ENCODE measurements at regions not wholly inside any gene's neighbourhood (a gene's known extent, or its start where the extent isn't known, plus 50 kb on each side); places are given as distances from the start of the nearest gene placed in this dataset.

- no peak for TF ChIP-seq EZH2 (IDR thresholded peaks at IDR 0.05)
- no peak for TF ChIP-seq POLR2AphosphoS5 (IDR thresholded peaks at IDR 0.05; ENCODE audit: borderline replicate concordance, low read depth, low read length)
- no peak for TF ChIP-seq FOXP2 (optimal IDR thresholded peaks at IDR 0.05; ENCODE audit: control extremely low read depth, extremely low read length, insufficient read depth)
These were observed 507.2 kb upstream of the SLC10A2 start for GRCh38 chr13:103573446-103573845.

All from SK-N-MC (cell line).